H1 (cell line): ENCODE measurements at regions not wholly inside any gene's neighbourhood (a gene's known extent, or its start where the extent isn't known, plus 50 kb on each side); places are given as distances from the start of the nearest gene placed in this dataset.

Experiments used
- CTCF ChIA-PET: fragments of 300-600 bp; sonication (Branson Sonifier 250); formaldehyde crosslinking; loops from one replicate; lab custom pipeline; 2021; ENCODE audit not compliant: partially characterized antibody; lab: Charles Lee
- POLR2A ChIA-PET: fragments of 300-600 bp; sonication (Branson Sonifier 250); formaldehyde crosslinking; loops from one replicate; lab custom pipeline; 2021; ENCODE audit warnings: inconsistent platforms; ENCODE audit not compliant: partially characterized antibody; lab: Charles Lee
- DNase-seq, 2 experiments: peaks; one replicate each; pipeline versions ENCODE4 v3.0.0 to v3.0.0-alpha.2; 2010 to 2022; ENCODE audit warnings: low spot score in 2 of 2, low read depth in 1 of 2, mixed read lengths in 1 of 2
- FAIRE-seq: peaks from 2 replicates; lab custom pipeline; 2011; peaks lifted over from hg19 to GRCh38; lab: Jason Lieb, UNC
- H2AFZ ChIP-seq: 2 replicates; pipeline ENCODE4 v1.8.1; 2012; ENCODE audit warnings: low read length, inconsistent platforms
- H2AK5ac ChIP-seq: 2 replicates; pipeline ENCODE4 v1.6.1; 2013; ENCODE audit warnings: low read depth, low read length
- H2BK120ac ChIP-seq: replicated peaks from 2 replicates; pipeline ENCODE3; 2013; ENCODE audit warnings: low read depth, low read length, inconsistent platforms
- H2BK12ac ChIP-seq: 2 replicates; pipeline ENCODE4 v1.6.1; 2013; ENCODE audit warnings: low read depth, low read length
- H2BK15ac ChIP-seq: 2 replicates; pipeline ENCODE4 v1.6.1; 2013; ENCODE audit warnings: low read length
- H2BK20ac ChIP-seq: 2 replicates; pipeline ENCODE4 v1.6.1; 2013; ENCODE audit warnings: low read length
- H2BK5ac ChIP-seq: 2 replicates; pipeline ENCODE4 v1.6.1; 2013; ENCODE audit warnings: low read depth, low read length
- H3K14ac ChIP-seq: 2 replicates; pipeline ENCODE4 v1.6.1; 2013; ENCODE audit warnings: inconsistent platforms; ENCODE audit not compliant: insufficient read length
- H3K18ac ChIP-seq: 2 replicates; pipeline ENCODE4 v1.6.1; 2013; ENCODE audit warnings: low read length; ENCODE audit errors: extremely low read depth
- H3K23ac ChIP-seq: 2 replicates; pipeline ENCODE4 v1.6.1; 2013; ENCODE audit warnings: inconsistent platforms; ENCODE audit not compliant: insufficient read length
- H3K23me2 ChIP-seq: 2 replicates; pipeline ENCODE4 v1.6.1; 2013; ENCODE audit warnings: low read depth, low read length
- H3K27ac ChIP-seq: 2 replicates; pipeline ENCODE4 v1.6.1; 2011; ENCODE audit warnings: low read depth, low read length, inconsistent platforms
- H3K27me3 ChIP-seq, 4 experiments: replicated peaks in 1 of 4; 1 replicate in 1 of 4; 2 replicates in 3 of 4; pipeline versions ENCODE4 v1.6.1 to v1.8.1; 2011 to 2013; ENCODE audit warnings: low read length in 3 of 4, mild to moderate bottlenecking in 3 of 4, inconsistent platforms in 2 of 4, mixed read lengths in 2 of 4, moderate library complexity in 1 of 4; ENCODE audit not compliant: control insufficient read depth in 3 of 4, insufficient read depth in 3 of 4; ENCODE audit errors: extremely low read depth in 1 of 4
- H3K36me3 ChIP-seq, 4 experiments: 2 replicates each; pipeline versions ENCODE4 v1.6.1 to v1.8.1; 2011 to 2013; ENCODE audit warnings: mild to moderate bottlenecking in 4 of 4, low read length in 3 of 4, moderate library complexity in 2 of 4, control low read depth in 1 of 4, inconsistent platforms in 1 of 4; ENCODE audit not compliant: insufficient read depth in 4 of 4, control insufficient read depth in 2 of 4
- H3K4ac ChIP-seq: replicated peaks from 2 replicates; pipeline ENCODE3; 2013; ENCODE audit warnings: low read length, low read depth, mixed read lengths, inconsistent platforms; ENCODE audit not compliant: insufficient read length
- H3K4me1 ChIP-seq, 4 experiments: replicated peaks in 1 of 4; 1 replicate in 1 of 4; 2 replicates in 3 of 4; pipeline versions ENCODE4 v1.6.1 to v1.8.1; 2011 to 2013; ENCODE audit warnings: low read length in 3 of 4, inconsistent platforms in 2 of 4, mixed read lengths in 1 of 4; ENCODE audit not compliant: insufficient read depth in 4 of 4, control insufficient read depth in 3 of 4
- H3K4me2 ChIP-seq, 2 experiments: 2 replicates each; pipeline versions ENCODE4 v1.6.1 to v1.8.1; 2011 to 2013; ENCODE audit warnings: low read depth in 2 of 2, low read length in 2 of 2, control low read depth in 1 of 2, inconsistent platforms in 1 of 2, mild to moderate bottlenecking in 1 of 2; ENCODE audit not compliant: insufficient read depth in 1 of 2
- H3K4me3 ChIP-seq, 4 experiments: fragments of 200-600, 300-600 bp in 1 of 4; sonication (generic), shearing (Covaris generic), sonication (Bioruptor Twin) in 1 of 4; 2 replicates each; pipeline versions ENCODE4 v1.5.1 to v1.8.1; 2011 to 2016; ENCODE audit warnings: low read length in 4 of 4, low read depth in 3 of 4, control low read depth in 2 of 4, inconsistent platforms in 2 of 4, mild to moderate bottlenecking in 2 of 4, mixed read lengths in 1 of 4, moderate library complexity in 1 of 4; ENCODE audit not compliant: insufficient read depth in 2 of 4; ENCODE audit errors: extremely low read depth in 1 of 4
- H3K56ac ChIP-seq: replicated peaks from 2 replicates; pipeline ENCODE3; 2013; ENCODE audit warnings: low read depth, mild to moderate bottlenecking, mixed read lengths, low read length, inconsistent platforms; ENCODE audit not compliant: insufficient read length
- H3K79me1 ChIP-seq: 2 replicates; pipeline ENCODE4 v1.6.1; 2013; ENCODE audit warnings: low read depth, low read length, control low read depth
- H3K79me2 ChIP-seq, 2 experiments: 2 replicates each; pipeline versions ENCODE4 v1.6.1 to v1.8.1; 2012 to 2013; ENCODE audit warnings: low read length in 2 of 2, mild to moderate bottlenecking in 2 of 2, inconsistent platforms in 1 of 2; ENCODE audit not compliant: insufficient read depth in 2 of 2, control insufficient read depth in 1 of 2
- H3K9ac ChIP-seq, 4 experiments: replicated peaks in 1 of 4; 1 replicate in 1 of 4; 2 replicates in 3 of 4; pipeline versions ENCODE4 v1.6.1 to v1.8.1; 2011 to 2013; ENCODE audit warnings: low read depth in 3 of 4, low read length in 3 of 4, control low read depth in 2 of 4, mild to moderate bottlenecking in 2 of 4, moderate library complexity in 2 of 4, inconsistent platforms in 1 of 4; ENCODE audit errors: extremely low read depth in 1 of 4
- H3K9me3 ChIP-seq, 2 experiments: 2 replicates each; pipeline versions ENCODE4 v1.6.1 to v1.8.1; 2012 to 2013; ENCODE audit warnings: mild to moderate bottlenecking in 2 of 2, moderate library complexity in 2 of 2, control low read depth in 1 of 2, inconsistent platforms in 1 of 2, low read depth in 1 of 2, low read length in 1 of 2, mixed read lengths in 1 of 2; ENCODE audit not compliant: insufficient read depth in 2 of 2
- H4K20me1 ChIP-seq, 2 experiments: replicated peaks in 1 of 2; 2 replicates each; pipeline versions ENCODE3 to v1.8.1; 2011 to 2013; ENCODE audit warnings: inconsistent platforms in 2 of 2, low read length in 2 of 2, mild to moderate bottlenecking in 1 of 2; ENCODE audit not compliant: insufficient read depth in 2 of 2, control insufficient read depth in 1 of 2
- H4K5ac ChIP-seq: 2 replicates; pipeline ENCODE4 v1.6.1; 2013; ENCODE audit warnings: low read length, low read depth, mixed read lengths, inconsistent platforms; ENCODE audit not compliant: insufficient read length
- H4K8ac ChIP-seq: 2 replicates; pipeline ENCODE4 v1.8.0; 2013; ENCODE audit warnings: mild to moderate bottlenecking, moderate library complexity, low read length, inconsistent platforms; ENCODE audit not compliant: insufficient read depth; ENCODE audit errors: extremely low read depth
- H4K91ac ChIP-seq: replicated peaks from 2 replicates; pipeline ENCODE3; 2013; ENCODE audit warnings: low read length, mixed read lengths, inconsistent platforms; ENCODE audit not compliant: insufficient read length
- CHD2 ChIP-seq: IDR thresholded peaks from 2 replicates; pipeline ENCODE4 v1.6.1; 2012; ENCODE audit warnings: low read length, improper control_type of control experiment
- GTF2F1 ChIP-seq: IDR thresholded peaks from 2 replicates; pipeline ENCODE4 v1.6.1; 2012; ENCODE audit warnings: low read depth, low read length, improper control_type of control experiment, borderline replicate concordance
- POLR2AphosphoS5 ChIP-seq: IDR thresholded peaks from 2 replicates; pipeline ENCODE4 v1.6.1; 2011; ENCODE audit warnings: low read depth, low read length
- SP4 ChIP-seq: IDR thresholded peaks from 2 replicates; pipeline ENCODE4 v1.6.1; 2012; ENCODE audit warnings: low read length, inconsistent platforms
- TAF1 ChIP-seq: IDR thresholded peaks from 2 replicates; pipeline ENCODE4 v1.6.1; 2011; ENCODE audit warnings: mild to moderate bottlenecking, low read depth, low read length
- WGBS, 2 experiments: shearing (Covaris generic) in 1 of 2; methylation state at CpG; one replicate each; pipeline versions ENCODE4 v1.1.6 to v1.1.7; 2013 to 2015; ENCODE audit warnings: low lambda C conversion rate in 2 of 2, mixed read lengths in 2 of 2, inconsistent platforms in 1 of 2, low coverage in 1 of 2, missing lambda C conversion rate in 1 of 2; ENCODE audit not compliant: insufficient replicate concordance in 2 of 2, insufficient coverage in 1 of 2, insufficient read length in 1 of 2; ENCODE audit errors: extremely low coverage in 1 of 2, missing lambda C conversion rate in 1 of 2; 5-methylcytosine and 5-hydroxymethylcytosine counted together

GRCh38 chr17:12538003-12538402, 127.7 kb upstream of the MYOCD start:
- Histone ChIP-seq H2BK120ac (no peak overlapping the region), H3K27me3 (no peaks in the 10 kb centered on the region), H3K4me1 (no peaks in the 10 kb centered on the region), H3K14ac (no peak overlapping the region), H3K4me2 (no peak overlapping the region), H3K9ac (no peak overlapping the region), H3K56ac (no peak overlapping the region), H4K5ac (no peak overlapping the region), H2AFZ (no peak overlapping the region), H2BK5ac (no peak overlapping the region), H3K4ac (no peak overlapping the region), H2AK5ac (no peak overlapping the region), H3K4me3 (no peak overlapping the region), H3K9me3 (no peaks in the 10 kb centered on the region), H3K79me1 (no peaks in the 10 kb centered on the region), H3K23me2 (no peaks in the 10 kb centered on the region), H2BK20ac (no peak overlapping the region), H4K91ac (no peak overlapping the region), H3K27ac (no peak overlapping the region), H2BK12ac (no peak overlapping the region), H4K8ac (no peak overlapping the region), H3K18ac (no peak overlapping the region), H3K79me2 (no peaks in the 10 kb centered on the region), H3K36me3 (no peaks in the 10 kb centered on the region), H3K23ac (no peak overlapping the region), H4K20me1 (no peaks in the 10 kb centered on the region), H2BK15ac (no peak overlapping the region)
- 92% methylated on average over 2 of the region's 2 CpGs; no CpG with 5 or more reads in 1 of the 2 experiments for WGBS, 2 experiments
- FAIRE-seq (no peak), DNase-seq (no peak)
- ChIA-PET POLR2A (no interaction called here), CTCF (interaction anchor here (0.7 to 1.4 kb wide), 3 partner anchors 8 to 10 kb away, joined by 3 to 6 read pairs (median 4); no protein-coding TSS in a partner anchor)
- no peak for TF ChIP-seq TAF1
- no peak for TF ChIP-seq CHD2
- no peak for TF ChIP-seq GTF2F1
- TF ChIP-seq POLR2AphosphoS5: no peak
- no peak for TF ChIP-seq SP4
